ENCODE measurements at regions not wholly inside any gene's neighbourhood (a gene's known extent, or its start where the extent isn't known, plus 50 kb on each side); places are given as distances from the start of the nearest gene placed in this dataset.

DNA sequence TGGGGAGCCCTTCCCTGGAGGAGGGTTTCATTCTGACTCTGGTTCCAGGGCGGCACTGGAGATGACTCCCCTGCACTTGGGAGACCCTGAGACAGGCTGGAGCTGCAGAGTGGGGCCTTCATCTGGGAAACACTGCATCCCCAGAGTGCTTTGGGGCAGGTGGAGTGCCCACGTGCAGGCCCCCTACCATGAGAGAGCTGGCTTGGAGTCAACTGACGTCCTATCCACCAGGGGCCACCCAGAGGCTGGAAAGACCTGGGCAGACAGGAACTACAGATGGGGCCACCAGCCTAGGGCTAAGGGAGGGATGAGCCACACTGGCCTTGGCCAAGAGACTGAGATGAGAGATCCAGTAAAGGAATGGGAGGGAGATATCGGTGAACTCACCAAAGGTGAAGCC lies 153.8 kb downstream of the ASB1 start:
- DNase-seq (ENCODE audit: low read depth in 3 of 3): no peak

DNA sequence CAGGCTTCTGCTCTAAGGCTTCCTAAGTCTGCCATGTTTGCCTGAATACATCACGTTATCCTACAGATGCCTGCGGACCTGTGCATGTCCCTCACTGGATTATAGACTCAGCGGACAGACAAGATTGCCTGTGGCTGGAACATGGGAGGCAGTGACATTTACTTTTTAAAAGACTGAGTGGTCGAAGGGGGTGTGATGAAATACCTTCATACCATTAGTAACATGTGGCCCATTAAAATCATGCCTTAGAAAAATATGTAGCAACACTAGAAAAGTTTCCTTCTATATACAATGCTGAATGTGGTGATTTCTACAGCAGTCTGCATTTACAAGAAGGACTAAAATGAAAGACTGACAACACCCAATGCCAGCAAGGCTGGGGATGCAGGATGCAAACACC lies 154.4 kb downstream of the ASB1 start:
- no peak for DNase-seq (ENCODE audit: low read depth in 3 of 3)

- DNase-seq (ENCODE audit: low read depth in 3 of 3): no peak
Measured at GRCh38 chr2:238582159-238582558, 155.4 kb downstream of the ASB1 start.

DNA sequence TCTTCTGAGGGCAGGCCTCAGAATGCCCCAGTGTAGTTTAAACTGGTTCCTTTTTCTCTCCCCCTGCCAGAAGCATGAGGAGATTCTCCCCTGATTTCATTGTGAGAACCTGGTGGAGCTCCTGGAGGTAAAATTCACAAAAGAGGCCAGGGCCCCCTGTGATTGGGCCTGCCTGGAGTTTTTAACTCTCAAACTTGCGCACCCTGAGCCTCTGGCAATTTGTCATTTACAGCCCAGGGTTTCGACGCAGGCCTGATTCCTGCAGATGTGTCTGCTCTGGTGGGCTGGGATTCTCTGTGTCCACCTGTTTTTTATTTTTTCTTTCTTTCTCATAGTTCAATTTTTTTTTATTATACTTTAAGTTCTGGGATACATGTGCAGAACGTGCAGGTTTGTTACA lies 157.9 kb downstream of the ASB1 start:
- DNase-seq (ENCODE audit: low read depth in 3 of 3): no peak

DNA sequence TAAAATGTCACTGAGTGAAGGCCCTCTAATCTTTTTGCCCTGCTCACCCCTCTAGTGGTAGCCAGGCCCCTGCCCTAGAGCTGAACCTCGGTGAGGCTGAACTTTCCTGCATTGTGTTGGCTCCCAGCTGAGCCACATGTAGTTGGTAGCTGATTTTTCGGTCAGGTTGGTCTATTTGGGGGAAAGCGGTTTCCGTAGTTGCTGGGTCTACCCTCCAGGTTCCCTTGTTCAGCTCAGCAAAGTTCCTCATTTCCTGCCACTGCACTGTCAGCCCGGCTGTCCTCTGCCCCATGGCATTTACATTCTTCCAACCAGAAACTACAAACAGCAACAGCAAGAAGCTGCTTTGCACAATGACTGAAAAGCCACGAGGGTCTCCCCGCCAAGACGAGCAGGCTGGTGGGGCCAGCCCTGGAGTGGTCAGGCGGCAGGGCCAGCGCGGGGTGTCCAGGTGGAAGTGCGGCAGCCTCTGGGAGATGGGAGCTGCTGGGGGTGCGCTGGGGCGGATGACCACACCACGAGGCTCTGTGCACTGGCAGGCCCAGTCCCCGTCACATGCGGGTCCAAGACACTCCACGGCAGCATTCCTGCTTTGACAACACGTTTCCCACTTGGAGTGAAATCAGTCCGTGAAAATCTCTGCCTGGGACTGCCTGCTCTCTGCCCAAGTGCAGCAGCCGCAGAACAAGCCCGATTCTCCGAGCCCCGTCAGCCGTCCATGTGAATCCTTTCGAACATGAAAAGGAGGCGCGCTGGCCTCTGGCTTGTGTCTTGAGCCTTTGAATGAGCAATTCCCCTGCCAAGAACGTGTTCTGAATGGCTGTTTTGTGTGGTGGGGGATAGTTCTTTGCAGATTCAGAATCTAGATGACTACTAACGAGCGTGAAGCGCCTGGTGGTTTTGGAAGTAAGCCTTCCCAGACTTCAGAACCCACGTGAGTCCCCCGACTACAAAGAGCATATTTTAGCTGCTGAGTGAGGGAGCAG lies 159.4 kb downstream of the ASB1 start:
- DNase-seq (ENCODE audit: low read depth in 3 of 3): no peak

DNA sequence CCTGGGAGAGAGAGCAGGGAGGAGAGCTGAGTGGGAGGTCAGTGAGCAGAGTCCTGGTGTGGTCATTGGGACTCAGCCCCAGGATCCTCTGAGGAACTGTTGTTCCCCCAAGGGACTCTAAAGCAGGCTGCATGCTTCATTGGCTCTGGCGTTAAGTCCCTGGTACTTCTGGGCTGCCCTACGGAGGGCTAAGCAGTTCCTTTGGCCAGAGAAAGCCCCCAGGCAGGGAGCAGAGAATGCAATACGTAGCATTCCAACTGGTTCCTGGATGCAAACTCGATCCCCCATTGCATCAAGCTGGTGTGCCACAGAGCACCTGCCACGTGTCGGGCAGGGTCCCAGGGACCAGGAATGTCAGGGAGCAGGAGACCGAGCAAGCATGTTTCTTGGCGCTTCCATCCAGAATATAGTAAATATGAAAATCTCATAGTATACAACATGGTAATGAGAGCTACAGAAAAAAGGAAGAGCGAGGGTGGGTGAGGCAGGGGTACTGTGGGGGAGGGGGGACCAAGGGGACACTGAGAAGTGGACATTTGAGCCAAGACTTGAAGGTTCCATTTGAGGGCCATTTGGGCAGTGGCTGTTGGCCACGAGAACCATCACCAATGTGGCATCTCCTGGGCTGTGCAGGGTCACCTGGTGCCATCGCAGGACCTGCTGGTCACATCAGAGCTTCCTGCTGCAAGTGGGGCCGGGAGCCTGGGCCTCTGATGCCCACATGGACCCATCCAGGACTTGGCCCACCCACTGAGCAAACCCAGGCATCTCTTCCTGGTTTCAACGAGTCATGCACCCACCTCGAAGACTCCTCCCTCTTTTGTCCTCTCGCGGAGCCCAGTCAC lies 160.4 kb downstream of the ASB1 start:
- DNase-seq (ENCODE audit: low read depth in 3 of 3): no peak

DNA sequence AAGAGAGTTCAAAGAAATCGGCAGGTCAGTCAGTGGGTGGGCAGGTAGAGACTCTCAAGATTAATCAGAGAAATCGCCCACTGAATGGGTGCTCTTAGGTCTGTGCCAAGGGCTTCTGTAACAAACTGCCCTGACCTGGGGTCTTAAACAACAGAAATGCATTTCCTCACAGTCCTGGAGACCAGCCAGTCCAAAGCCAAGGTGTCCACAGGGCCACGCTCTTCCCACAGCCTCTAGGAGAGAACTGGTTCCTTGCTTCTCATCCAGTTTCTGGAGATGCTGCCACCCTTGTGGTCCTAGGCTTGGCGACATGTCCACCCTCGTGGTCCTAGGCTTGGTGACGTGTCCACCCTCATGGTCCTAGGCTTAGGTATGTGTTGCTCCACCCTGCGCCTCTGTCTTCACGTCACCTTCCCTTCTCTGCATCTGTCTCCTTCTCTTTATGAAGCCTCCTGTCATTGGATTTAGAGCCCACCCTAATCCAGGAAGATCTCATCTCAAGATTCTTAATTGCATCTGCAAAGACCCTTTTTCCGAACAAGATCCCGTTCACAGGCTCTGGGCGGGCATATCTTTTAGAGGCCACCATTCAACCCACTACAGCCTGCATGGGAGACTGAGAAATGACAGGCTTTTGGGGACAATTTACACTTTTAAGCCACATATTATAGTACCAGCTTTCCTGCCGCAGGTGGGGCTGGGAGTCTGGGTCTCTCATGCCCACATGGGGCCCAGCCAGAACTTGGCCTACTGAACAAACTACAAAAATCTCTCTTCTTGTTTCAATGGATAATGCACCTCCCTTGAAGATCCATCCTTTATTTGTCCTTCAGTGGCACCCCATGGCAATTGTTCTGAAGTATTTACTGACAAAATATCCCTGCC lies 161.3 kb downstream of the ASB1 start:
- DNase-seq (ENCODE audit: low read depth in 3 of 3): no peak

GRCh38 chr2:238589591-238590460 lies 163.1 kb downstream of the ASB1 start:
- no peak for DNase-seq (ENCODE audit: low read depth in 3 of 3)

GRCh38 chr2:238591732-238592131 lies 165.0 kb downstream of the ASB1 start:
- DNase-seq (ENCODE audit: low read depth in 3 of 3): no peak

DNA sequence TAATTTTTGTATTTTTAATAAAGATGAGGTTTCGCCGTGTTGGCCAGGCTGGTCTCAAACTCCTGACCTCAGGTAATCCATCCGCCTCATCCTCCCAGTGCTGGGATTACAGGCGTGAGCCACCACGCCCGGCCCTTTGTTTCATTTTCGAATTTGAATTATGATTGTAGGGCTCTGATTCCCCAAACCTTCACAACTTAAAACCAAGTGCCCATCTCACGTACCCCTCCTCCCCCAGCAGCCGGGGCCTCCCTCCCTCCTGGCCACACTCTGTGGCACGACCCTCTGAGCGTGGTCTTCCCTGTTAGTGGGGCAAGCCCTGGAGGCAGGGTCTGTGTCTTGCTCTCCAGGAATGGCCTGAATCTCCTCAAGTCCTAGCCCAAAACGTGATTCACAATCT lies 166.5 kb downstream of the ASB1 start:
- DNase-seq (ENCODE audit: low read depth in 3 of 3): no peak

GRCh38 chr2:238593678-238594077 lies 167.0 kb downstream of the ASB1 start:
- no peak for DNase-seq (ENCODE audit: low read depth in 3 of 3)

DNA sequence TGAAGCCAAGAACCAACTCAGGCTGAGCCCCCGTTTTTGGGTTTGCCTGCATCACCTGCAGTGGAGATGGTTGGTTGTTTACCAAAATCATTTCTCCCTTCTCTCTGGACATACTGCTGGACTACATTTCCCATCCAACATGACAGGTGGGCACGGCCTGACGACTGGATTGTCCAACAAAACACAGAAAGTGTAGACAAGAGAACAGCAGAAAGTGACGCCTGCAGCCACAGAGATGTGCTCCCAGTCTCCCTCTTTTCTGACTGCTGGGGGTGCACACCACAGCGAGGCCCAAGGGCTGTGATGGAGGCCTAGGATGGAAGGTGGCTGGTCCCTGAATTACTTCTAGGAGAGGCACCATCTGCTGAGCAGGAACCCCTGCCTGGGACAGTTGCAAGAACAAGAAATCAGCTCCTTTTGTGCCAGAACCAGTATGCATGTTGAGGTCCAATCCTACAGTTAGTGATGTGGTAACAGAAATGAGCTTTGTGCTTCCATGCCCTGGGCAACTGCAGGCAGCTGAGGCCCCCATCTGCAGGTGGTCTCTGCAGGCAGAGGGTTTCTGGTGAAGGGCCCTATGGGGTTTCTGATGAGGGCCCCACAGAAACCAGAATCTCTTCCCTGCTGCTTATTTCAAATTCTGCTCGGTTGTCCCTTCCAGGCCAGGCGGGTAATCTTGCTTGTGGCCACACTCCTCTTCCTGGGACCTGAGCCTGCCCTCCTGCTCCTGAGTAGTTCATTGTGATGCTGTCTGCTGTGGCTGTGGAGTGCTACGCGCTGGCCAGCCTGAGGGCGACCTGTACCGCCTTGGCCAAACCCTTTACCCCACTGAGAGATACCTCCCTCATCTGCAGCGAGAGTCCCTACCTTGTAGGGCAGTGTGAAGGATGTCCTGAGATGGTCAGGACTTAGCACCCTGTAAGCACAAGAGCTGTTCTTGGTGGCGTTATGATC lies 168.3 kb downstream of the ASB1 start:
- no peak for DNase-seq (ENCODE audit: low read depth in 3 of 3)

GRCh38 chr2:238595750-238596570 lies 169.2 kb downstream of the ASB1 start:
- no peak for DNase-seq (ENCODE audit: low read depth in 3 of 3)

DNA sequence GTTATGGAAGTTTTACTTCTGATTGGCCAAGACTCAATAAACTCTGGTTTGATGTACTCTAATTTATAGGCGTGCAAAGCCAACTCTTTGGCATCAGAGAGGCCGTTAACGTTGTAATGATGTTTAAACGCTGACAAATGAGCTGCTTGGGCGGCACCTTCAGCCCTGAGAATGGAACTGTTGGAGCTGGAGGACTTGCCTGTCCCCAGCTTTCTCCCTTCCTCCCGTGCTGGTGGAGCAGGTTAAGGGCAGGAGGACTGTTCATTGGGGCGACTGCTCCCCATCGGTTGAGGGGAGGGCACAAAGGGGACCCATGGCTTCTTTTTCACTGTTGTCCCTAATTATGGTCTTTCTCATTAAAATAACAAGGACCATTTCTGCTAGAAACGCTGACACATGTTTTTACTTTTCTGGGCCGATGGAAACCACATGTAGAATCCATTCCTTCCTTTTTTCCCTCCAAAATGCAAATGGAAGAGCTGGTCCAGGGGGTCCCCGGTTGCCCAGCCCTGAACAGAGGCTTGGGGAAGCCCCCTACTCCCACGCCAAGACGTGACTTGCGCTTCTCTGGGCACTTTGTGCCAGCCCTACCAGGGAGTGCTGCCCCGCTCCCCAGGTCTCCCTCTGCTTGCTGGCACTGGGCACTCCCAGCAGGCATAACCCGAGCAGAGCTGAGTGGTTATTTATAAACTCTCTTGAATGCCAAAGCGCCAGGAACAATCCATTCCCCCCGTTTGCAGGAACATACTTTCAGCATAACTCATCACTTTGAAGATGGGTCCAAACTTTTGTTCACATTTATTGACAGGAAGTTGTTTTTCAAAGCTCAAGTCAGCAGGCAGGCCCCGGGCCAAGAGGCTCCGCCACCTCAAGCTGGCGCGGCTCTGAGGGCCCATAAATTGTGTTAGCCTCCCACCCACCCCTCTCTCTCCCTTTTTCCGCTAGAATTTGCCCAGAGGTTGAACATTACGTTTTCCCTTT lies 170.1 kb downstream of the ASB1 start:
- no peak for DNase-seq (ENCODE audit: low read depth in 3 of 3)

DNA sequence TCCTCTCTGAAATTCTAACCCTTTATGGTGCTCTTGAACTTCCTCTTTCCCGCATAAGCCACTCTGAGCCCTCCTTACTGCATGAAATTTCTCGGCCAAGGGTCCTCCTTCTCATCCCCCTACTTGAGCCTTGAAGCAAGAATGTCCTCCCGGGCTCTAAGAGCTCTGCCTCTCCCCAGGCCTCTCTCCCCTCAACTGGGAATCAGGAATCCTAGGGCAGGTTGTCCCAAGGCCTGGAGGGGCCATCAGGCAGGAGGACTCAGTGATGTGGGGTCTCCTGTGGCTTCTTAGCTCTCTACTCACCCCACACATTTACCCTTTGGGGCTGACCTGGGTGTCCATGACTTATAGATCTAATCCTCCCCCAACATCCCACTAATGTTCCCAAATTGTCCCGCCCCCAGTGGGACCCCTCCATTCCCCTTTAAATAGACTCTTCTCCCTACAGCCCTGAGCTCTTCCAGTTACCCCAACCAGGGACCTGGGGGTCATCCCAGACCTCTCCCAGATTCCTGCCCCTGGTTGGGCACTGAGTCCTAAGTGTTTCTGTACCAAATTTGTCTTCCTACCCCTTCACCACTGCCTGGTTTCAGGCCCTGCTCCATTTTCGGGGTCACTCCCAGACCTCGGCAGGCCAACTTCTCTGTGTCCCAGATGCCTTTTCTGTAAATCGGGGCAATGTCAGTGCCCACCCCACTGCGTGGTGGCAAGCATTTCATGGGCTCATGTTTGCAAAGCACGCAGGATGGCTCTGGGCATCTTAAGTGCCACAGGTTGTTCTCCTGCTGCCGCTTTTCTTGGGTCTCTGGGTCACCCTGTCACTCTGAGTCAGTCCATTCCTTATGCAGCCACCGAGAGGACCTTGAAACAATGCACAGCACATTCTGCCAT lies 171.2 kb downstream of the ASB1 start:
- no peak for DNase-seq (ENCODE audit: low read depth in 3 of 3)

DNA sequence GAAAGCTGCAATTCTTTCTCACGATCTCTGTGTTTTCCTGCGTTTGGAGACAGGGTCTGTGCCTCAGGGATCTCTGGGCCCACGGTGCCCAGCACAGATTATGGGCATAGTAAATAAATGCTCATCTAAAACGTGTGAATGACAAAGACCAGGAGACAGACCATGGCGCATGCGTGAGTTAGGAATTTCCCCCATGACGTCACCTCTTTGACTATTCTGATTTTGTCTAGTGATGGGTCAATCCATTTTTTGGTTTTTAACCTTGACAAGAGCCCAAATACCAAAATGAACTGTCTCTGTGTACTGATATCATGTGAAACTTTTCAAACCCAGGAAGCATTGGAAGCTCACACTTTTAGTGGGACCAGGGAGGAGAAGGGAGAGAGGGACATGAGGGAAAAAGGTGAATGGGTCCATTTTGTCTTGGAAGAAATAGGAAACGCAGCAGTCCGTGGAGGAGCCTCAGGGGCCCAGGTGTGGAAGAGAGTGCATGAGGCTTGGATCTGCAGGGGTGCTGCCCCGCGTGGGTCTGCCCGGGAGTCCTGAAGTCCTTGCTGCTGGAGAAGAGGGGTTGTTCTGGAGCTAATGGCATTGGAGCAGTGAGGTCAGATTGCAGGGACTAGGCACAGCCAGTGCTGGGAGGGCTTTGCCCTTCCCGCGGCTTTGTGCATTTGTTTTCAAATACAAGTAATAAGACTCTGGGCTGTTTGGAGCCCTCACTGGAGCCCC lies 172.2 kb downstream of the ASB1 start:
- no peak for DNase-seq (ENCODE audit: low read depth in 3 of 3)
